PC-3 (cell line): ENCODE measurements at regions not wholly inside any gene's neighbourhood (a gene's known extent, or its start where the extent isn't known, plus 50 kb on each side); places are given as distances from the start of the nearest gene placed in this dataset.

Experiments
- ATAC-seq: fragments of 200-7000 bp; cut with Tn5 transposase; 2 replicates; pipeline ENCODE4 v1.9.1; 2020; ENCODE audit warnings: mild to moderate bottlenecking, moderate library complexity
- BruUV-seq: library from RNA; stranded (reverse); fragments of 400-500 nt; replicated peaks from 2 replicates; lab custom pipeline; 2021; lab: Mats Ljungman, UMichigan
- CTCF ChIA-PET: fragments of 300-600 bp; sonication (Branson Sonifier 250); formaldehyde crosslinking; loops from one replicate; lab custom pipeline; 2022; ENCODE audit warnings: antibody characterized with exemption; lab: Charles Lee
- POLR2A ChIA-PET: fragments of 300-600 bp; sonication (Branson Sonifier 250); formaldehyde crosslinking; loops from one replicate; lab custom pipeline; 2022; ENCODE audit warnings: antibody characterized with exemption; ENCODE audit not compliant: unreplicated experiment; lab: Charles Lee
- DNase-seq: peaks from one replicate; pipeline ENCODE4 v3.0.0-alpha.2; 2015
- H2AFZ ChIP-seq: fragments of 300-600 bp; sonication (generic); 2 replicates; pipeline ENCODE4 v1.6.0; 2016; ENCODE audit warnings: antibody characterized with exemption, low read length
- H3F3A ChIP-seq: fragments of 300-600 bp; sonication (generic); one replicate; pipeline ENCODE4 v1.6.0; 2017; ENCODE audit warnings: antibody characterized with exemption, low read length, control low read depth, mild to moderate bottlenecking; ENCODE audit not compliant: unreplicated experiment
- H3K27ac ChIP-seq: fragments of 300-600 bp; sonication (generic); 2 replicates; pipeline ENCODE4 v1.5.1; 2016; ENCODE audit warnings: mild to moderate bottlenecking, low read length
- H3K27me3 ChIP-seq: fragments of 300-600 bp; sonication (generic); 2 replicates; pipeline ENCODE4 v1.6.1; 2016; ENCODE audit warnings: low read length, mixed read lengths
- H3K36me3 ChIP-seq: fragments of 300-600 bp; sonication (generic); 2 replicates; pipeline ENCODE4 v1.6.1; 2016; ENCODE audit warnings: low read depth, mixed run types, low read length, mixed read lengths
- H3K4me1 ChIP-seq: fragments of 300-600 bp; sonication (generic); 2 replicates; pipeline ENCODE4 v1.5.1; 2016; ENCODE audit warnings: low read length; ENCODE audit not compliant: insufficient read depth
- H3K4me2 ChIP-seq: fragments of 300-600 bp; sonication (generic); 2 replicates; pipeline ENCODE4 v1.6.0; 2016; ENCODE audit warnings: low read length
- H3K4me3 ChIP-seq: fragments of 300-600 bp; sonication (generic); 2 replicates; pipeline ENCODE4 v1.5.1; 2016; ENCODE audit warnings: mild to moderate bottlenecking, low read length, mixed read lengths
- H3K79me2 ChIP-seq: fragments of 300-600 bp; sonication (generic); 2 replicates; pipeline ENCODE4 v1.6.1; 2017; ENCODE audit warnings: low read length, mixed read lengths
- H3K9ac ChIP-seq: fragments of 300-600 bp; sonication (generic); 2 replicates; pipeline ENCODE4 v1.6.0; 2016; ENCODE audit warnings: mild to moderate bottlenecking, low read length
- H3K9me2 ChIP-seq: fragments of 300-600 bp; sonication (generic); replicated peaks from 2 replicates; pipeline ENCODE4 v1.6.1; 2016; ENCODE audit warnings: mixed run types, low read length, mixed read lengths
- H3K9me3 ChIP-seq: fragments of 300-600 bp; sonication (generic); 2 replicates; pipeline ENCODE4 v1.6.1; 2016; ENCODE audit warnings: low read length, mixed read lengths
- H4K20me1 ChIP-seq: fragments of 300-600 bp; sonication (generic); 2 replicates; pipeline ENCODE4 v1.6.1; 2016; ENCODE audit warnings: low read length, mixed read lengths
- EZH2 ChIP-seq: fragments of 300-600 bp; sonication (generic); IDR thresholded peaks from one replicate; pipeline ENCODE4 v1.6.1; 2017; ENCODE audit warnings: antibody characterized with exemption, mild to moderate bottlenecking, low read length; ENCODE audit not compliant: unreplicated experiment
- EZH2phosphoT487 ChIP-seq: fragments of 300-600 bp; sonication (generic); IDR thresholded peaks from 2 replicates; pipeline ENCODE4 v1.6.1; 2018; ENCODE audit warnings: mild to moderate bottlenecking, antibody characterized with exemption, low read length, borderline replicate concordance
- intact Hi-C: fragments of 100-400 bp; cut with micrococcal nuclease; formaldehyde crosslinking; loops from 2 replicates; pipeline ENCODE4 v1.9.0; 2023
- TF ChIP-seq, protein P1 (sequence below): fragments of 300-600 bp; sonication (generic); conservative IDR thresholded peaks from 2 replicates; pipeline ENCODE4 v1.5.1; 2017; ENCODE audit warnings: antibody characterized with exemption, low read depth, mild to moderate bottlenecking, low read length

DNA sequence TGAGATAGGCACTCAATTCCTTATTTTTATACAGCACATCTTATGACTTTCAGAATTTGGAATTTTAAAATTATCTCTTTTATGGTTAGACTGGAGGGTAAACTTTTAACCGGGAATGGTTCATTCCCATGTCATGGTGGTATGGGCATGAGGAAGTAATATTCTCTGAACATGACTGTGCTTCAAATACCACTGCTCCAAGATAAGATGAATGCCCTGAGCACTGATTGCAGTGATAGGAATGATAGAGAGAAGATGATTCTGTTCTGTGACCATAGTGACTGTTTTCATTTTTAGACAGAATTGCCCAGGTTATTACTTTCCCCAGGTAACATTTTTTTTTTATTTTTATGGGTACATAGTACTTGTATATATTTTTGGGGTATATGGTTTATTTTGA is 187.4 kb downstream of the ATOH1 start:
- H3K9me2 ChIP-seq, result no peaks in the 10 kb centered on the region
- no peak for DNase-seq
- H3K79me2 ChIP-seq, result no peaks in the 10 kb centered on the region
- no peak overlapping the region for H3K9ac ChIP-seq
- CTCF ChIA-PET, result no interaction called here
- no peak overlapping the region for H3K4me2 ChIP-seq
- TF ChIP-seq EZH2phosphoT487 (no peak), EZH2 (no peak)
- TF ChIP-seq, protein P1, sequence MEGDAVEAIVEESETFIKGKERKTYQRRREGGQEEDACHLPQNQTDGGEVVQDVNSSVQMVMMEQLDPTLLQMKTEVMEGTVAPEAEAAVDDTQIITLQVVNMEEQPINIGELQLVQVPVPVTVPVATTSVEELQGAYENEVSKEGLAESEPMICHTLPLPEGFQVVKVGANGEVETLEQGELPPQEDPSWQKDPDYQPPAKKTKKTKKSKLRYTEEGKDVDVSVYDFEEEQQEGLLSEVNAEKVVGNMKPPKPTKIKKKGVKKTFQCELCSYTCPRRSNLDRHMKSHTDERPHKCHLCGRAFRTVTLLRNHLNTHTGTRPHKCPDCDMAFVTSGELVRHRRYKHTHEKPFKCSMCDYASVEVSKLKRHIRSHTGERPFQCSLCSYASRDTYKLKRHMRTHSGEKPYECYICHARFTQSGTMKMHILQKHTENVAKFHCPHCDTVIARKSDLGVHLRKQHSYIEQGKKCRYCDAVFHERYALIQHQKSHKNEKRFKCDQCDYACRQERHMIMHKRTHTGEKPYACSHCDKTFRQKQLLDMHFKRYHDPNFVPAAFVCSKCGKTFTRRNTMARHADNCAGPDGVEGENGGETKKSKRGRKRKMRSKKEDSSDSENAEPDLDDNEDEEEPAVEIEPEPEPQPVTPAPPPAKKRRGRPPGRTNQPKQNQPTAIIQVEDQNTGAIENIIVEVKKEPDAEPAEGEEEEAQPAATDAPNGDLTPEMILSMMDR, result no peak
- H3K4me1 ChIP-seq, result no peaks in the 10 kb centered on the region
- ATAC-seq, result no peak
- BruUV-seq, result no TSS peak
- no peak overlapping the region for H3K27ac ChIP-seq
- H3K36me3 ChIP-seq, result no peaks in the 10 kb centered on the region
- H3K27me3 ChIP-seq, result no peaks in the 10 kb centered on the region; the same call in 1 of the 2 replicates
- no peaks in the 10 kb centered on the region for H3F3A ChIP-seq
- POLR2A ChIA-PET, result no interaction called here
- no peaks in the 10 kb centered on the region for H4K20me1 ChIP-seq
- H3K4me3 ChIP-seq, result no peak overlapping the region
- intact Hi-C loops, result no loop called here
- no peaks in the 10 kb centered on the region for H3K9me3 ChIP-seq
- H2AFZ ChIP-seq, result no peak overlapping the region

DNA sequence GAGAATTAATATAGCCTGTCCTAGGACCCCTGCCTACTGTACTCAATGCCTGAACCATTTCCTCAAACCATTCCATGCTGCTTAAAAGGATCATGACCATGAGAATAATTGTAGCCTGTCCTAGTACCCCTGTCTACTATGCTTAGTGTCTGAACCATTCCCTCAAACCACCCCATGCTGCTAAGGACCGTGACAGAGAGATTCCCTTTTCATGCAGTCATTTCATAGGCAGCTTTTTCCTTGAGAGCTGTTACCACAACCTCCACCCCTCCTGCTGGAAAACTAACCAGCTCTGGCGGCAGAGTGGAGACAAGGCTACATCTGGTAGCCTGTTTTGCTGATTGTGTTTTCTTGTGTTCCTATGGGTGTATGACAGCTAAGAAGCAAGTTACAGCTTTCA is 174.9 kb upstream of the SMARCAD1 start:
- H3K27me3 ChIP-seq, result peaks cover 27% of the 10 kb centered on the region
- ChIA-PET POLR2A (no interaction called here), CTCF (no interaction called here)
- H3K4me2 ChIP-seq, result no peak overlapping the region
- H3F3A ChIP-seq, result no peaks in the 10 kb centered on the region
- H3K27ac ChIP-seq, result no peak overlapping the region
- ATAC-seq (no peak), DNase-seq (no peak)
- H3K36me3 ChIP-seq, result no peaks in the 10 kb centered on the region
- BruUV-seq, result no TSS peak
- H3K9me2 ChIP-seq, result no peaks in the 10 kb centered on the region
- H3K79me2 ChIP-seq, result no peaks in the 10 kb centered on the region
- H2AFZ ChIP-seq, result no peak overlapping the region
- no peak for TF ChIP-seq EZH2phosphoT487
- intact Hi-C loops, result no loop called here
- no peaks in the 10 kb centered on the region for H4K20me1 ChIP-seq
- no peak overlapping the region for H3K4me3 ChIP-seq
- H3K9ac ChIP-seq, result no peak overlapping the region
- H3K4me1 ChIP-seq, result no peaks in the 10 kb centered on the region
- no peaks in the 10 kb centered on the region for H3K9me3 ChIP-seq

DNA sequence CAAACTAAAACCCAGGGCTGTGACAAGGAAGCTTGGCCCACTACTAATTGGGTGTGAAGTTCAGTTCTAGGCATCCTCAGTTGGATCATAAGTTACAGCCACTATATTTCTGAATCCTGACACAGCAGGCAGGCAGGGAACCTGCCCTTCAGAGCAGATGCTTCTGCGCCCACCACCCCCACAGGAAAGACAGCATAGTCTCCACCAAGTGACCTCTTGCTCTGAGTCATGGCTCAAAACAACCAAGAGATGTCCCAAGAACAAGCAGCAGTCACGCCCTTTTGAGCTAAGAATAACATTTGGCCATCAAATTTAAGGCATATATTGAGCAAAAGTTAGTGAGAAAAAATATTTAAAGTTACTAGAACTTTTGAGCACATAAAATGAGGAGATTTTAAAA is 170.7 kb upstream of the SMARCAD1 start:
- H3F3A ChIP-seq, result no peaks in the 10 kb centered on the region
- H3K9me3 ChIP-seq, result no peaks in the 10 kb centered on the region
- H3K4me3 ChIP-seq, result no peak overlapping the region
- no peak for ATAC-seq
- H3K27me3 ChIP-seq, result peaks cover 49% of the 10 kb centered on the region
- H3K27ac ChIP-seq, result no peak overlapping the region
- H2AFZ ChIP-seq, result no peak overlapping the region
- no TSS peak for BruUV-seq
- H3K79me2 ChIP-seq, result no peaks in the 10 kb centered on the region
- TF ChIP-seq EZH2 (no peak), EZH2phosphoT487 (no peak)
- TF ChIP-seq, protein P1, result no peak
- DNase-seq, result no peak
- intact Hi-C loops, result no loop called here
- ChIA-PET CTCF (no interaction called here), POLR2A (no interaction called here)
- no peaks in the 10 kb centered on the region for H3K36me3 ChIP-seq
- H3K4me1 ChIP-seq, result no peaks in the 10 kb centered on the region
- H3K9ac ChIP-seq, result no peak overlapping the region
- H3K4me2 ChIP-seq, result no peak overlapping the region
- H3K9me2 ChIP-seq, result no peaks in the 10 kb centered on the region
- no peaks in the 10 kb centered on the region for H4K20me1 ChIP-seq
